ENCODE measurements at regions not wholly inside any gene's neighbourhood (a gene's known extent, or its start where the extent isn't known, plus 50 kb on each side); places are given as distances from the start of the nearest gene placed in this dataset.

DNA sequence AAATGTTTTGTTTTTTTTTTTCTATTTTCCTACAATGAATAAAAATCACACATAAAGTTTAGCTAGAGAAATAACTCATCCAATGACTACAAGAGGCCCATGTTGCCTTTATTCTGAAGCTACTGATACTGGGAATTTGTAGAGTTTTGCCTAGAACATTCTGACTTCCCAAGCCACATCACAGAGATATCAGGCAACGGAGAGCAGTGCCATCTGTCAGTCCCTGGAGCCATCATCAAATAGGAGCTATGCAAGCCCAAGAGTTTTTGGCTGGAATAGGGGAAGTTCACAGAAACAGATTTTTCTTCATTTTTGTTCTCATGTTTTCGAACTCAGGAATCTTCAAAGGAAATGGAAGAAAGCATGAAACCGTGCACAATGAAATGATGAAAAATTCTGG, 896.6 kb downstream of the TLE1 start:
- no peak overlapping the region for H3K9ac ChIP-seq (ENCODE audit: insufficient read depth in 1 of 2, low read depth in 2 of 2, low read length in 2 of 2)
- BruUV-seq (replicated peaks) = no TSS peak
- no peaks in the 10 kb centered on the region for H3K4me1 ChIP-seq (replicated peaks in 1 of 2; ENCODE audit: control insufficient read depth in 2 of 2, insufficient read depth in 2 of 2, low read length in 2 of 2)
- FAIRE-seq = no peak
- no peaks in the 10 kb centered on the region for H3K27me3 ChIP-seq (ENCODE audit: control insufficient read depth in 2 of 2, insufficient read depth in 2 of 2, low read length in 2 of 2)
- ATAC-seq = no peak
- no peak overlapping the region for H3K4me3 ChIP-seq
- H3K9me3 ChIP-seq (replicated peaks; ENCODE audit: control insufficient read depth, insufficient read depth, low read depth, low read length) = no peaks in the 10 kb centered on the region
- H2AFZ ChIP-seq (ENCODE audit: low read depth, low read length) = no peak overlapping the region
- 4% methylated on average over 3 of the region's 3 CpGs for WGBS (ENCODE audit: insufficient coverage, low coverage, missing lambda C conversion rate)
- no peaks in the 10 kb centered on the region for H3K36me3 ChIP-seq (ENCODE audit: control insufficient read depth, insufficient read depth, low read length)
- no peak overlapping the region for H3K27ac ChIP-seq (ENCODE audit: extremely low read depth, low read depth, low read length)
- POLR2A ChIA-PET = no interaction called here
- H4K20me1 ChIP-seq (replicated peaks; ENCODE audit: control insufficient read depth, insufficient read depth, low read length) = no peaks in the 10 kb centered on the region
- H3K79me2 ChIP-seq (ENCODE audit: control insufficient read depth, insufficient read depth, low read length) = no peaks in the 10 kb centered on the region
- no peak for TF ChIP-seq POLR2AphosphoS5 (IDR thresholded peaks at IDR 0.05; ENCODE audit: control insufficient read depth, insufficient read depth, low read depth, low read length)
- no peak for TF ChIP-seq ZNF436 (CRISPR knock-in tag; IDR thresholded peaks at IDR 0.05)
- no peak for TF ChIP-seq GABPB1 (CRISPR knock-in tag; IDR thresholded peaks at IDR 0.05)
- intact Hi-C loops (cut with micrococcal nuclease) = no loop called here
- H3K4me2 ChIP-seq (ENCODE audit: insufficient read depth, low read length) = no peak overlapping the region
- in situ Hi-C loops (cut with MboI) = no loop called here
- H3K9me1 ChIP-seq (ENCODE audit: control insufficient read depth, insufficient read depth, low read length) = no peaks in the 10 kb centered on the region
- no peak for DNase-seq (ENCODE audit: extremely low read depth in 1 of 4, low spot score in 3 of 4)
- CTCF ChIA-PET (ENCODE audit: low intra/inter-chr PET ratio) = no interaction called here

DNA sequence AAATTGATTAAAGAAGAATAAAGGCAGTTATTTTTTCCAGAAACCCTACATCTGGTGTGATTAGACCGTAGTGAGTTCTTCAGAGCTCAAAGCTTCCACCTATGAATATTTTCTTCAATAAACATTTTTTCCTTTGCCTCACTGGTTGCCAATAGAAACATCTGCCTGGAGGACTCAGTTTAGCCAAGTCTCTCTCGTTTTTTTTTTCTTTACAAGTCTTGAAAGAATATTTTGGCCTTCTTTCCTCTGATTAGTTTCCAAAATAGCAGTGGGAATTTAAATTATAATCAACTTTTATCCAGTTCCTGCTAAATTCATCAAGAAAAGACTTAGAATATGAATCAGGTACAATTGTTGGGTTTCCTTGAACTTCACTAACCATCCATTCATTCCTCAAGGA, 897.5 kb downstream of the TLE1 start:
- ChIA-PET CTCF (ENCODE audit: low intra/inter-chr PET ratio) (no interaction called here), POLR2A (no interaction called here)
- H3K9me3 ChIP-seq (replicated peaks; ENCODE audit: control insufficient read depth, insufficient read depth, low read depth, low read length) = no peaks in the 10 kb centered on the region
- H3K27me3 ChIP-seq (ENCODE audit: control insufficient read depth in 2 of 2, insufficient read depth in 2 of 2, low read length in 2 of 2) = no peaks in the 10 kb centered on the region
- no peaks in the 10 kb centered on the region for H3K79me2 ChIP-seq (ENCODE audit: control insufficient read depth, insufficient read depth, low read length)
- ATAC-seq = no peak
- BruUV-seq (replicated peaks) = no TSS peak
- H4K20me1 ChIP-seq (replicated peaks; ENCODE audit: control insufficient read depth, insufficient read depth, low read length) = no peaks in the 10 kb centered on the region
- no peaks in the 10 kb centered on the region for H3K9me1 ChIP-seq (ENCODE audit: control insufficient read depth, insufficient read depth, low read length)
- 18% methylated on average over 1 of the region's 2 CpGs for WGBS (ENCODE audit: insufficient coverage, low coverage, missing lambda C conversion rate)
- H3K4me3 ChIP-seq = no peak overlapping the region
- in situ Hi-C loops (cut with MboI) (no loop called here), intact Hi-C loops (cut with micrococcal nuclease) (no loop called here)
- H3K27ac ChIP-seq (ENCODE audit: extremely low read depth, low read depth, low read length) = no peak overlapping the region
- H3K9ac ChIP-seq (ENCODE audit: insufficient read depth in 1 of 2, low read depth in 2 of 2, low read length in 2 of 2) = no peak overlapping the region
- no peak overlapping the region for H3K4me2 ChIP-seq (ENCODE audit: insufficient read depth, low read length)
- no peak overlapping the region for H2AFZ ChIP-seq (ENCODE audit: low read depth, low read length)
- no peaks in the 10 kb centered on the region for H3K4me1 ChIP-seq (replicated peaks in 1 of 2; ENCODE audit: control insufficient read depth in 2 of 2, insufficient read depth in 2 of 2, low read length in 2 of 2)
- FAIRE-seq = no peak
- no peak for DNase-seq (ENCODE audit: extremely low read depth in 1 of 4, low spot score in 3 of 4)
- no peaks in the 10 kb centered on the region for H3K36me3 ChIP-seq (ENCODE audit: control insufficient read depth, insufficient read depth, low read length)
- TF ChIP-seq RHOXF2B (CRISPR knock-in tag; conservative IDR thresholded peaks at IDR 0.05) (no peak), ZNF217 (CRISPR knock-in tag; IDR thresholded peaks at IDR 0.05) (no peak), FOXJ3 (CRISPR knock-in tag; IDR thresholded peaks at IDR 0.05) (no peak), ZNF354B (CRISPR knock-in tag; IDR thresholded peaks at IDR 0.05) (no peak), ZNF75A (CRISPR knock-in tag; IDR thresholded peaks at IDR 0.05) (no peak), SAFB (IDR thresholded peaks at IDR 0.05; ENCODE audit: borderline replicate concordance, low read depth, low read length) (no peak), ZKSCAN8 (CRISPR knock-in tag; IDR thresholded peaks at IDR 0.05) (no peak)
- TF ChIP-seq, protein P1, sequence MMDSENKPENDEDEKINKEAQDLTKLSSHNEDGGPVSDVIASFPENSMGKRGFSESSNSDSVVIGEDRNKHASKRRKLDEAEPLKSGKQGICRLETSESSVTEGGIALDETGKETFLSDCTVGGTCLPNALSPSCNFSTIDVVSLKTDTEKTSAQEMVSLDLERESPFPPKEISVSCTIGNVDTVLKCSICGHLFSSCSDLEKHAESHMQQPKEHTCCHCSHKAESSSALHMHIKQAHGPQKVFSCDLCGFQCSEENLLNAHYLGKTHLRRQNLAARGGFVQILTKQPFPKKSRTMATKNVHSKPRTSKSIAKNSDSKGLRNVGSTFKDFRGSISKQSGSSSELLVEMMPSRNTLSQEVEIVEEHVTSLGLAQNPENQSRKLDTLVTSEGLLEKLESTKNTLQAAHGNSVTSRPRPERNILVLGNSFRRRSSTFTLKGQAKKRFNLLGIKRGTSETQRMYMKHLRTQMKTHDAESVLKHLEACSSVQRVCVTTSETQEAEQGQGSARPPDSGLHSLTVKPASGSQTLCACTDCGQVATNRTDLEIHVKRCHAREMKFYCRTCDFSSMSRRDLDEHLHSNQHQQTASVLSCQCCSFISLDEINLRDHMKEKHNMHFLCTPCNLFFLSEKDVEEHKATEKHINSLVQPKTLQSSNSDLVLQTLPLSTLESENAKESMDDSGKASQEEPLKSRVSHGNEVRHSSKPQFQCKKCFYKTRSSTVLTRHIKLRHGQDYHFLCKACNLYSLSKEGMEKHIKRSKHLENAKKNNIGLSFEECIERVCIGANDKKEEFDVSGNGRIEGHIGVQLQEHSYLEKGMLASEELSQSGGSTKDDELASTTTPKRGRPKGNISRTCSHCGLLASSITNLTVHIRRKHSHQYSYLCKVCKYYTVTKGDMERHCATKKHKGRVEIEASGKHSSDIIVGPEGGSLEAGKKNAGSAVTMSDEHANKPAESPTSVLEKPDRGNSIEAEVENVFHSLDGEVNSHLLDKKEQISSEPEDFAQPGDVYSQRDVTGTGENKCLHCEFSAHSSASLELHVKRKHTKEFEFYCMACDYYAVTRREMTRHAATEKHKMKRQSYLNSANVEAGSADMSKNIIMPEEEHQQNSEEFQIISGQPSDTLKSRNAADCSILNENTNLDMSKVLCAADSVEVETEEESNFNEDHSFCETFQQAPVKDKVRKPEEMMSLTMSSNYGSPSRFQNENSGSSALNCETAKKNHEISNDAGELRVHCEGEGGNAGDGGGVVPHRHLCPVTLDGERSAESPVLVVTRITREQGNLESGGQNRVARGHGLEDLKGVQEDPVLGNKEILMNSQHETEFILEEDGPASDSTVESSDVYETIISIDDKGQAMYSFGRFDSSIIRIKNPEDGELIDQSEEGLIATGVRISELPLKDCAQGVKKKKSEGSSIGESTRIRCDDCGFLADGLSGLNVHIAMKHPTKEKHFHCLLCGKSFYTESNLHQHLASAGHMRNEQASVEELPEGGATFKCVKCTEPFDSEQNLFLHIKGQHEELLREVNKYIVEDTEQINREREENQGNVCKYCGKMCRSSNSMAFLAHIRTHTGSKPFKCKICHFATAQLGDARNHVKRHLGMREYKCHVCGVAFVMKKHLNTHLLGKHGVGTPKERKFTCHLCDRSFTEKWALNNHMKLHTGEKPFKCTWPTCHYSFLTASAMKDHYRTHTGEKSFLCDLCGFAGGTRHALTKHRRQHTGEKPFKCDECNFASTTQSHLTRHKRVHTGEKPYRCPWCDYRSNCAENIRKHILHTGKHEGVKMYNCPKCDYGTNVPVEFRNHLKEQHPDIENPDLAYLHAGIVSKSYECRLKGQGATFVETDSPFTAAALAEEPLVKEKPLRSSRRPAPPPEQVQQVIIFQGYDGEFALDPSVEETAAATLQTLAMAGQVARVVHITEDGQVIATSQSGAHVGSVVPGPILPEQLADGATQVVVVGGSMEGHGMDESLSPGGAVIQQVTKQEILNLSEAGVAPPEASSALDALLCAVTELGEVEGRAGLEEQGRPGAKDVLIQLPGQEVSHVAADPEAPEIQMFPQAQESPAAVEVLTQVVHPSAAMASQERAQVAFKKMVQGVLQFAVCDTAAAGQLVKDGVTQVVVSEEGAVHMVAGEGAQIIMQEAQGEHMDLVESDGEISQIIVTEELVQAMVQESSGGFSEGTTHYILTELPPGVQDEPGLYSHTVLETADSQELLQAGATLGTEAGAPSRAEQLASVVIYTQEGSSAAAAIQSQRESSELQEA (IDR thresholded peaks at IDR 0.05; ENCODE audit: low read depth) = no peak
